ENCODE measurements at regions not wholly inside any gene's neighbourhood (a gene's known extent, or its start where the extent isn't known, plus 50 kb on each side); places are given as distances from the start of the nearest gene placed in this dataset.

DNA sequence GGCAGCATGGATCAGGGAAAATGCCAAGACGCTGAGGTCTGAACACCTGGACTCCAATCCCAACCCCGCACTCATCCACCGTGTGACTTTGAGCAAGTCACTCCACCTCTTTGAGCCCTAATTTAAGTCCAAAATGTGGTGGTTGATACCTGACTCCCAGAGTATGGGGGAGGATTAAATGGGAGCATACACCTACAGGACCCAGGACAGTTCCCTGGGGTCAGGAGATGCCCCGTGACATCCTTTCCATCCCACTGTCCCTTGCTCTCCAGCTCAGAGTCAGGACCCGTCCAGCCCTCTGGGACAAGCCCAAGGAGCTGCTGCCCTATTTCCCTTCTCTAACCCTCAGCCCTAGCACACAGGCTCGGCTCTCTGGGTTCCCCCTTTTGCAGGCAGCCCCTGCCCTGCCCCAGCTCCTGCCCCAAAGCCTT, 276.4 kb downstream of the XXYLT1 start:
- TF ChIP-seq CTCF (IDR thresholded peaks at IDR 0.05; ENCODE audit: low read depth, low read length, poor library complexity, severe bottlenecking) (no peak), EZH2phosphoT487 (IDR thresholded peaks at IDR 0.05; ENCODE audit: borderline replicate concordance, low read length) (no peak)

All from DOHH2 (cell line).